Spleen (tissue), 7 donors: ENCODE measurements at regions not wholly inside any gene's neighbourhood (a gene's known extent, or its start where the extent isn't known, plus 50 kb on each side); places are given as distances from the start of the nearest gene placed in this dataset.

Experiments
- POLR2A ChIP-seq, 3 donors: fragments of 450-650 bp; IDR thresholded peaks; one replicate each; pipeline ENCODE4 v1.5.1; 2017; ENCODE audit warnings: antibody characterized with exemption in 3 of 3, mild to moderate bottlenecking in 1 of 3
- POLR2AphosphoS5 ChIP-seq, 3 donors: sonication (generic); formaldehyde crosslinking; IDR thresholded peaks; one replicate each; pipeline ENCODE4 v1.5.1; 2017; ENCODE audit warnings: antibody characterized with exemption in 3 of 3
- TF ChIP-seq, protein P1 (sequence below), 11 experiments: fragments of 200-600 bp in 7 of 11; fragments of 450-650 bp in 4 of 11; sonication (generic) in 4 of 11; IDR thresholded peaks in 8 of 11; conservative IDR thresholded peaks in 3 of 11; 1 replicate in 7 of 11; 2 replicates in 4 of 11; pipeline versions ENCODE4 v1.4.0 to v1.8.0; 2016 to 2021; ENCODE audit warnings: antibody characterized with exemption in 11 of 11, inconsistent platforms in 4 of 11, mild to moderate bottlenecking in 1 of 11
- donor health status: DM: no; HTN: no; CAD: no; lungs with moderate emphysema.
- donor health status: DM: no; HTN: no; CAD: no.
- donor health status: DM: no; HTN: no; CAD: no.

DNA sequence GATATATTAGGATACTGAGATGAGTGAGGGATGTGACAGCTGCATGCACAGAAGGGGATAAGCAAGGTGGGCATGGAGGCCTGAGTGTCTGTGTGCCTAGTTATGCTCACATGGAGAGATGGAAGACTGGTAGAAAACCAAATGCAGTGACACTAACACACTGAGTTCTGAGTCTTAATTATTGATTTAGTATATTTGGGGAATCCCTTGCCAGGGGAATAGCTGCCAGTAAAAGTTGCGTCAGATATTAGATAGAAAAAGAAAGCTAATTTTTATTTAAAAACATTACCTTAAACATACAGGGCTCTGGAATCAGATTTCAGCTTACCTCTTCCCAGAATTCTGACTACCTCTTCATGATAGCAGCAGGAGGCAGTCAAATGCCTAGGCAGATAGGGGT, 620.5 kb downstream of the METTL15 start:
- TF ChIP-seq, protein P1, sequence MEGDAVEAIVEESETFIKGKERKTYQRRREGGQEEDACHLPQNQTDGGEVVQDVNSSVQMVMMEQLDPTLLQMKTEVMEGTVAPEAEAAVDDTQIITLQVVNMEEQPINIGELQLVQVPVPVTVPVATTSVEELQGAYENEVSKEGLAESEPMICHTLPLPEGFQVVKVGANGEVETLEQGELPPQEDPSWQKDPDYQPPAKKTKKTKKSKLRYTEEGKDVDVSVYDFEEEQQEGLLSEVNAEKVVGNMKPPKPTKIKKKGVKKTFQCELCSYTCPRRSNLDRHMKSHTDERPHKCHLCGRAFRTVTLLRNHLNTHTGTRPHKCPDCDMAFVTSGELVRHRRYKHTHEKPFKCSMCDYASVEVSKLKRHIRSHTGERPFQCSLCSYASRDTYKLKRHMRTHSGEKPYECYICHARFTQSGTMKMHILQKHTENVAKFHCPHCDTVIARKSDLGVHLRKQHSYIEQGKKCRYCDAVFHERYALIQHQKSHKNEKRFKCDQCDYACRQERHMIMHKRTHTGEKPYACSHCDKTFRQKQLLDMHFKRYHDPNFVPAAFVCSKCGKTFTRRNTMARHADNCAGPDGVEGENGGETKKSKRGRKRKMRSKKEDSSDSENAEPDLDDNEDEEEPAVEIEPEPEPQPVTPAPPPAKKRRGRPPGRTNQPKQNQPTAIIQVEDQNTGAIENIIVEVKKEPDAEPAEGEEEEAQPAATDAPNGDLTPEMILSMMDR (IDR thresholded peaks at IDR 0.05 in 8 of 11, conservative IDR thresholded peaks at IDR 0.05 in 3 of 11) = no peak
- TF ChIP-seq POLR2A (IDR thresholded peaks at IDR 0.05) (no peak), POLR2AphosphoS5 (IDR thresholded peaks at IDR 0.05) (no peak)
